Gastroesophageal sphincter (tissue), 3 donors: ENCODE measurements at regions not wholly inside any gene's neighbourhood (a gene's known extent, or its start where the extent isn't known, plus 50 kb on each side); places are given as distances from the start of the nearest gene placed in this dataset.

ENCODE experiments used
- POLR2A ChIP-seq, 2 donors: fragments of 450-650 bp; IDR thresholded peaks; one replicate each; pipeline ENCODE4 v1.6.1; 2017; ENCODE audit warnings: antibody characterized with exemption in 2 of 2, mild to moderate bottlenecking in 2 of 2, moderate library complexity in 1 of 2
- TF ChIP-seq, protein P1 (sequence below), 4 experiments: fragments of 200-600 bp in 2 of 4; fragments of 450-650 bp in 2 of 4; sonication (generic) in 1 of 4; IDR thresholded peaks; one replicate each; pipeline ENCODE4 v1.5.1; 2017 to 2019; ENCODE audit warnings: antibody characterized with exemption in 4 of 4, mild to moderate bottlenecking in 2 of 4, moderate library complexity in 2 of 4

DNA sequence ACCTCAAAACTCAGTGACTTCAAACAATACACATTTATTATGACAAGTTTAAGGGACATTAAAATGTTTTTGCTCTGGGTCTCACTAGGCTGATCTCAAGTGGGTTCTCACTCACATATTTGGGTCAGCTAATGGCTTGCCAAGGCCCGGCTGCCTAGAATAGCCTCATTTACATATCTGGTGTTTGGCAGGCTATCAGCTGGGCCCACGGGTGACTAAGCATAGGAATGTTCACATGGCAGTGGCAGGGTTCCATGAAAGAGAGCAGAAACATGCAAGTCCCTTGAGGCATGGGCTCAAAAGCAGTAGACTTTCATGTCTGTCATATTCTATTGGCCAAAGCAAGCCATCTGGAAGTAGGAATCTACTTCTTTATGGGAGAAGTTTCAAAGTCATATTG is 492.6 kb downstream of the KCNT2 start:
- TF ChIP-seq, protein P1, sequence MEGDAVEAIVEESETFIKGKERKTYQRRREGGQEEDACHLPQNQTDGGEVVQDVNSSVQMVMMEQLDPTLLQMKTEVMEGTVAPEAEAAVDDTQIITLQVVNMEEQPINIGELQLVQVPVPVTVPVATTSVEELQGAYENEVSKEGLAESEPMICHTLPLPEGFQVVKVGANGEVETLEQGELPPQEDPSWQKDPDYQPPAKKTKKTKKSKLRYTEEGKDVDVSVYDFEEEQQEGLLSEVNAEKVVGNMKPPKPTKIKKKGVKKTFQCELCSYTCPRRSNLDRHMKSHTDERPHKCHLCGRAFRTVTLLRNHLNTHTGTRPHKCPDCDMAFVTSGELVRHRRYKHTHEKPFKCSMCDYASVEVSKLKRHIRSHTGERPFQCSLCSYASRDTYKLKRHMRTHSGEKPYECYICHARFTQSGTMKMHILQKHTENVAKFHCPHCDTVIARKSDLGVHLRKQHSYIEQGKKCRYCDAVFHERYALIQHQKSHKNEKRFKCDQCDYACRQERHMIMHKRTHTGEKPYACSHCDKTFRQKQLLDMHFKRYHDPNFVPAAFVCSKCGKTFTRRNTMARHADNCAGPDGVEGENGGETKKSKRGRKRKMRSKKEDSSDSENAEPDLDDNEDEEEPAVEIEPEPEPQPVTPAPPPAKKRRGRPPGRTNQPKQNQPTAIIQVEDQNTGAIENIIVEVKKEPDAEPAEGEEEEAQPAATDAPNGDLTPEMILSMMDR (IDR thresholded peaks at IDR 0.05), result no peak
- no peak for TF ChIP-seq POLR2A (IDR thresholded peaks at IDR 0.05)
